NCI-H526 (cell line): ENCODE measurements at regions not wholly inside any gene's neighbourhood (a gene's known extent, or its start where the extent isn't known, plus 50 kb on each side); places are given as distances from the start of the nearest gene placed in this dataset.

Experiments used
- DNase-seq, 2 experiments: peaks; one replicate each; lab custom pipeline; 2025; lab: John Stamatoyannopoulos, UW

GRCh38 chr6:159099961-159100360 lies 55.2 kb upstream of the TAGAP start:
- DNase-seq, result no peak

GRCh38 chr6:159099276-159099675 lies 54.5 kb upstream of the TAGAP start:
- DNase-seq, result no peak

- DNase-seq, result peak in 1 of 2 experiments; percentile 39
Observed at GRCh38 chr6:159098636-159099106, 53.9 kb upstream of the TAGAP start.

GRCh38 chr6:159097256-159097655 lies 52.5 kb upstream of the TAGAP start:
- DNase-seq, result no peak

GRCh38 chr6:159095616-159096015 lies 50.8 kb upstream of the TAGAP start:
- no peak for DNase-seq

GRCh38 chr6:159094444-159095252 lies 49.9 kb upstream of the TAGAP start:
- DNase-seq, result no peak
